A673 (cell line): ENCODE measurements at regions not wholly inside any gene's neighbourhood (a gene's known extent, or its start where the extent isn't known, plus 50 kb on each side); places are given as distances from the start of the nearest gene placed in this dataset.

Experiments
- CTCF ChIP-seq: fragments of 300-800, 200-600 bp; sonication (generic); conservative IDR thresholded peaks from 2 replicates; pipeline ENCODE4 v1.5.1; 2017; ENCODE audit warnings: low read depth, mild to moderate bottlenecking, antibody characterized with exemption, low read length, moderate library complexity, mixed read lengths
- EZH2 ChIP-seq: fragments of 200-600 bp; sonication (generic); IDR thresholded peaks from 2 replicates; pipeline ENCODE4 v1.6.1; 2017; ENCODE audit warnings: borderline replicate concordance, low read depth, mild to moderate bottlenecking, mixed read lengths, antibody characterized with exemption, low read length; ENCODE audit not compliant: poor library complexity, severe bottlenecking

GRCh38 chr12:24407884-24408283 lies 458.4 kb upstream of the SOX5 start:
- TF ChIP-seq CTCF (no peak), EZH2 (no peak)
